ACC112 (cell line): ENCODE measurements at regions not wholly inside any gene's neighbourhood (a gene's known extent, or its start where the extent isn't known, plus 50 kb on each side); places are given as distances from the start of the nearest gene placed in this dataset.
"Not testable (repeated sequence)": the region's sequence is repeated elsewhere in the genome, so short reads cannot be mapped to it uniquely, and the experiment has no call there.

ENCODE experiments used
- H2AFZ ChIP-seq: fragments of 200-600 bp; sonication (generic); one replicate; pipeline ENCODE4 v1.6.0; 2017; ENCODE audit warnings: antibody characterized with exemption, low read length; ENCODE audit not compliant: unreplicated experiment
- H3K27ac ChIP-seq: fragments of 200-600 bp; sonication (generic); 2 replicates; pipeline ENCODE4 v1.5.1; 2014; ENCODE audit warnings: low read depth, mild to moderate bottlenecking, antibody characterized with exemption, low read length, moderate library complexity
- H3K27me3 ChIP-seq: fragments of 200-600 bp; sonication (generic); 2 replicates; pipeline ENCODE4 v1.6.1; 2014; ENCODE audit warnings: mild to moderate bottlenecking, antibody characterized with exemption, low read length, moderate library complexity, mixed read lengths; ENCODE audit not compliant: insufficient read depth
- H3K36me3 ChIP-seq: fragments of 200-600 bp; sonication (generic); 2 replicates; pipeline ENCODE4 v1.6.1; 2016; ENCODE audit warnings: mild to moderate bottlenecking, antibody characterized with exemption, low read length, moderate library complexity, mixed read lengths; ENCODE audit not compliant: insufficient read depth
- H3K4me1 ChIP-seq: fragments of 200-600 bp; sonication (generic); one replicate; pipeline ENCODE4 v1.6.1; 2016; ENCODE audit warnings: low read length, mixed read lengths; ENCODE audit not compliant: insufficient read depth, unreplicated experiment, control insufficient read depth
- H3K4me3 ChIP-seq: fragments of 200-600 bp; sonication (generic); 2 replicates; pipeline ENCODE4 v1.5.1; 2014; ENCODE audit warnings: mild to moderate bottlenecking, low read depth, low read length
- H3K79me2 ChIP-seq: fragments of 200-600 bp; sonication (generic); one replicate; pipeline ENCODE4 v1.6.0; 2016; ENCODE audit warnings: low read length; ENCODE audit not compliant: control insufficient read depth, unreplicated experiment, insufficient read depth

GRCh38 chr6:101146389-101146788 lies 247.1 kb upstream of the GRIK2 start:
- no peaks in the 10 kb centered on the region for H3K4me1 ChIP-seq
- no peaks in the 10 kb centered on the region for H3K36me3 ChIP-seq
- H3K27me3 ChIP-seq = no peaks in the 10 kb centered on the region
- H3K27ac ChIP-seq = no peak overlapping the region
- H3K4me3 ChIP-seq = no peak overlapping the region
- H3K79me2 ChIP-seq = no peaks in the 10 kb centered on the region
- H2AFZ ChIP-seq = no peak overlapping the region

- Histone ChIP-seq H3K27me3 (no peaks in the 10 kb centered on the region), H3K4me3 (no peak overlapping the region), H3K36me3 (no peaks in the 10 kb centered on the region), H2AFZ (no peak overlapping the region), H3K79me2 (no peaks in the 10 kb centered on the region), H3K27ac (no peak overlapping the region), H3K4me1 (no peaks in the 10 kb centered on the region)
These were observed 243.3 kb upstream of the GRIK2 start for GRCh38 chr6:101150226-101150625.

GRCh38 chr6:101157638-101158037 lies 235.9 kb upstream of the GRIK2 start:
- not testable (repeated sequence) for H3K27me3 ChIP-seq

GRCh38 chr6:101163611-101164010 lies 229.9 kb upstream of the GRIK2 start:
- Histone ChIP-seq H3K4me3 (no peak overlapping the region), H3K4me1 (no peaks in the 10 kb centered on the region), H3K79me2 (no peaks in the 10 kb centered on the region), H3K27me3 (no peaks in the 10 kb centered on the region), H3K36me3 (no peaks in the 10 kb centered on the region), H2AFZ (no peak overlapping the region), H3K27ac (no peak overlapping the region)

More at GRCh38 chr6:101157638-101158037, 235.9 kb upstream of the GRIK2 start:
- not testable (repeated sequence) for H3K36me3 ChIP-seq, H3K4me1 ChIP-seq, H3K27ac ChIP-seq, H2AFZ ChIP-seq, H3K4me3 ChIP-seq, H3K79me2 ChIP-seq

GRCh38 chr6:101167638-101168037 lies 225.9 kb upstream of the GRIK2 start:
- no peak overlapping the region for H2AFZ ChIP-seq
- no peak overlapping the region for H3K27ac ChIP-seq
- no peaks in the 10 kb centered on the region for H3K4me1 ChIP-seq
- H3K27me3 ChIP-seq = no peaks in the 10 kb centered on the region
- H3K79me2 ChIP-seq = no peaks in the 10 kb centered on the region
- H3K36me3 ChIP-seq = no peaks in the 10 kb centered on the region
- H3K4me3 ChIP-seq = no peak overlapping the region

GRCh38 chr6:101171049-101171448 lies 222.5 kb upstream of the GRIK2 start:
- not testable (repeated sequence) for H3K79me2 ChIP-seq, H3K4me1 ChIP-seq, H3K36me3 ChIP-seq, H3K27ac ChIP-seq, H3K27me3 ChIP-seq, H3K4me3 ChIP-seq, H2AFZ ChIP-seq

- Histone ChIP-seq H3K27me3 (no peaks in the 10 kb centered on the region), H3K27ac (no peak overlapping the region), H3K4me3 (no peak overlapping the region), H3K4me1 (no peaks in the 10 kb centered on the region), H3K79me2 (no peaks in the 10 kb centered on the region), H3K36me3 (no peaks in the 10 kb centered on the region), H2AFZ (no peak overlapping the region)
These were observed 214.8 kb upstream of the GRIK2 start for GRCh38 chr6:101178748-101179147.

- Histone ChIP-seq H3K4me3 (no peak overlapping the region), H2AFZ (no peak overlapping the region), H3K4me1 (no peaks in the 10 kb centered on the region), H3K36me3 (no peaks in the 10 kb centered on the region), H3K27me3 (no peaks in the 10 kb centered on the region), H3K27ac (no peak overlapping the region), H3K79me2 (no peaks in the 10 kb centered on the region)
These were observed 212.5 kb upstream of the GRIK2 start for GRCh38 chr6:101181006-101181405.

GRCh38 chr6:101188285-101188798 lies 205.2 kb upstream of the GRIK2 start:
- not testable (repeated sequence) for H3K4me3 ChIP-seq

GRCh38 chr6:101195588-101195987 lies 197.9 kb upstream of the GRIK2 start:
- Histone ChIP-seq H3K36me3 (no peaks in the 10 kb centered on the region), H3K79me2 (no peaks in the 10 kb centered on the region), H3K4me1 (no peaks in the 10 kb centered on the region), H2AFZ (no peak overlapping the region), H3K27me3 (no peaks in the 10 kb centered on the region), H3K27ac (no peak overlapping the region), H3K4me3 (no peak overlapping the region)

More at GRCh38 chr6:101188285-101188798, 205.2 kb upstream of the GRIK2 start:
- not testable (repeated sequence) for H2AFZ ChIP-seq, H3K27me3 ChIP-seq, H3K79me2 ChIP-seq, H3K36me3 ChIP-seq, H3K4me1 ChIP-seq, H3K27ac ChIP-seq

- no peaks in the 10 kb centered on the region for H3K36me3 ChIP-seq
- H3K27me3 ChIP-seq = no peaks in the 10 kb centered on the region
- no peaks in the 10 kb centered on the region for H3K79me2 ChIP-seq
- H3K27ac ChIP-seq = no peak overlapping the region
- H3K4me3 ChIP-seq = no peak overlapping the region
- H2AFZ ChIP-seq = no peak overlapping the region
- H3K4me1 ChIP-seq = no peaks in the 10 kb centered on the region
These were observed 194.1 kb upstream of the GRIK2 start for GRCh38 chr6:101199441-101199840.
